ENCODE measurements at regions not wholly inside any gene's neighbourhood (a gene's known extent, or its start where the extent isn't known, plus 50 kb on each side); places are given as distances from the start of the nearest gene placed in this dataset.

DNA sequence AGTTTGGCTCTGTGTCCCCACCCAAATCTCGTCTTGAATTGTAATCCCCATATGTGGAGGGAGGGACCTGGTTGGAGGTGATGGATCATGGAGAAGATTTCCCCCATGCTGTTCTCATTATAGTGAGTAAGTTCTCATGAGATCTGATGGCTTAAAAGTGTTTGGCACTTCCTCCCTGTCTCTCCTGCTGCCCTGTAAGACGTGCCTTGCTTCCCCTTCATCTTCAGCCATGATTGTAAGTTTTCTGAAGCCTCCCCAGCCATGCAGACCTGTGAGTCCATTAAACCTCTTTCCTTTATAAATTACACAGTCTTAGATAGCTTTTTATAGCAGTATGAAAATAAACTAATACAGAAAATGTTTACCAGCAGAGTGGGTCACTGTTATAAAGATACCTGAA lies 577.6 kb downstream of the UTRN start:
- Histone ChIP-seq H3K4me1 (ENCODE audit: control insufficient read depth in 2 of 2, insufficient read depth in 2 of 2, low read length in 1 of 2) (no peaks in the 10 kb centered on the region), H3K36me3 (ENCODE audit: control insufficient read depth in 2 of 2, insufficient read depth in 2 of 2, low read length in 1 of 2) (no peaks in the 10 kb centered on the region), H3K4me3 (ENCODE audit: low read depth in 1 of 2, low read length in 2 of 2) (no peak overlapping the region), H3K9me3 (ENCODE audit: control insufficient read depth in 2 of 2, insufficient read depth in 1 of 2, low read depth in 1 of 2, low read length in 1 of 2) (peaks cover 0 to 3% of the 10 kb centered on the region in 2 donors), H3K27me3 (ENCODE audit: control insufficient read depth in 1 of 2, insufficient read depth in 2 of 2, low read length in 2 of 2) (no peaks in the 10 kb centered on the region), H3K27ac (ENCODE audit: low read depth in 2 of 2, low read length in 1 of 2) (no peak overlapping the region)
- 59 to 72% methylated on average over 2 of the region's 2 CpGs for WGBS, 2 donors

GRCh38 chr6:144867761-144868160 lies 582.6 kb downstream of the UTRN start:
- H3K4me1 ChIP-seq (ENCODE audit: control insufficient read depth in 2 of 2, insufficient read depth in 2 of 2, low read length in 1 of 2): no peaks in the 10 kb centered on the region
- WGBS, 2 donors: 53 to 72% methylated on average over 2 of the region's 2 CpGs
- no peak overlapping the region for H3K27ac ChIP-seq (ENCODE audit: low read depth in 2 of 2, low read length in 1 of 2)

DNA sequence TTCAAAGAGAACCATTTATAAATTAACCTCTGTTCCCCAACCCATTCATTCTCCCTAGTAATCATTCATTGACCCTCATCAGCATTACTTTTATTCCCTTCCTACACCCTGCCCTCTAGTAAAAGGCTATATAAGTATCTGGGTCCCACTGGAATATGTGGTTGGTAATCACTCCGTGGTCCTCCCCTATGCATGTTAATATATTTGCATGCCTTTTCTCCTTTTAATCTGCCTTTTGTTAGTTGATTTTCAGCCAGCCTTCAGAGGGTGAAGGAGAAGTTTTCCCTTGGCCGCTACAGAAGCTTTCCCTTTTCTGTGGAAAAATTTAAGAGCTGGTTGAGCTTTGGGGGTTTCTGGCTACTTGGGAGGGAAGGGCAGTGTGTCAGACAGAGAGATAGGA lies 585.6 kb downstream of the UTRN start:
- Histone ChIP-seq H3K27ac (ENCODE audit: low read depth in 2 of 2, low read length in 1 of 2) (no peak overlapping the region), H3K4me1 (ENCODE audit: control insufficient read depth in 2 of 2, insufficient read depth in 2 of 2, low read length in 1 of 2) (no peaks in the 10 kb centered on the region), H3K4me3 (ENCODE audit: low read depth in 1 of 2, low read length in 2 of 2) (no peak overlapping the region), H3K9me3 (ENCODE audit: control insufficient read depth in 2 of 2, insufficient read depth in 1 of 2, low read depth in 1 of 2, low read length in 1 of 2) (no peaks in the 10 kb centered on the region), H3K27me3 (ENCODE audit: control insufficient read depth in 1 of 2, insufficient read depth in 2 of 2, low read length in 2 of 2) (peaks cover 0 to 2% of the 10 kb centered on the region in 2 donors), H3K36me3 (ENCODE audit: control insufficient read depth in 2 of 2, insufficient read depth in 2 of 2, low read length in 1 of 2) (no peaks in the 10 kb centered on the region)
- WGBS, 2 donors: 53 to 64% methylated on average over 2 of the region's 2 CpGs

More at GRCh38 chr6:144867761-144868160, 582.6 kb downstream of the UTRN start:
- Histone ChIP-seq H3K9me3 (ENCODE audit: control insufficient read depth in 2 of 2, insufficient read depth in 1 of 2, low read depth in 1 of 2, low read length in 1 of 2) (peaks cover 0 to 3% of the 10 kb centered on the region in 2 donors), H3K27me3 (ENCODE audit: control insufficient read depth in 1 of 2, insufficient read depth in 2 of 2, low read length in 2 of 2) (peaks cover 0 to 2% of the 10 kb centered on the region in 2 donors), H3K36me3 (ENCODE audit: control insufficient read depth in 2 of 2, insufficient read depth in 2 of 2, low read length in 1 of 2) (no peaks in the 10 kb centered on the region), H3K4me3 (ENCODE audit: low read depth in 1 of 2, low read length in 2 of 2) (no peak overlapping the region)

DNA sequence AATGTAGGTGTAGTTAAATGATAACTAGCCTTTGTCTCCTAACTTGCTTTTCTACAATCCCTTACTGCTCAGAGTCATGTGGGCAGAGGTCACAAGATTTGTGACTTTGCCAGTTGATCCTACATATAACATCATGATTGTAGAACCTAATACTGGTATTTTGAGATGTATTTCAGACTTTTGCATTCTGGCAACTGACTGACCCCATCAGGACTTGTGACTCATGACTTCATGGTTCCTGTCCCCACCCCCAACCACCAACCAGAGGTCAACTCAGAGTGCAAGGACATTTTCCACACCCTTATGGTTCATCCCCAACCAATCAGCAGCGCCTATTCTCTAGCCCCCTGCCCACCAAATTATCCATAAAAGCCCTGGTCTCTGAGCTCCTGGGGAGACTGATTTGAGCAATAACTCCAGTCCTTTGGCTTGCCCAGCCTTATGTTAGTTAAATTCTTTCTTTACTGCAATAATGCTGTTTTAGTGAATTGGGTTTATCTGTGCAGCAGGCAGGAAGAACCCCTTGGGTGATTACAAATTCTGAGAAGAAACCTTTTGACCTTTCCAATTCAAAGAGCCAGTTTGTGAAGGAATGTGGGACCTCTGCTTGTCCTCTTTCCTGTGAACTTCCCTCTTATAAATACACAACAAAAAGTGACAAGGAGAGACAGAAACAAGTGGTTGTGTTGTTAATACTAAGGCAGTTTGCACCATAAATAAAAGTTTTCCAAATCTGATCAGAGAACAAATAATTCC lies 588.7 kb downstream of the UTRN start:
- Histone ChIP-seq H3K36me3 (ENCODE audit: control insufficient read depth in 2 of 2, insufficient read depth in 2 of 2, low read length in 1 of 2) (no peaks in the 10 kb centered on the region), H3K27ac (ENCODE audit: low read depth in 2 of 2, low read length in 1 of 2) (no peak overlapping the region), H3K4me3 (ENCODE audit: low read depth in 1 of 2, low read length in 2 of 2) (no peak overlapping the region), H3K4me1 (ENCODE audit: control insufficient read depth in 2 of 2, insufficient read depth in 2 of 2, low read length in 1 of 2) (no peaks in the 10 kb centered on the region), H3K9me3 (ENCODE audit: control insufficient read depth in 2 of 2, insufficient read depth in 1 of 2, low read depth in 1 of 2, low read length in 1 of 2) (no peaks in the 10 kb centered on the region), H3K27me3 (ENCODE audit: control insufficient read depth in 1 of 2, insufficient read depth in 2 of 2, low read length in 2 of 2) (peaks cover 0 to 5% of the 10 kb centered on the region in 2 donors)
- 66 to 90% methylated on average over 1 of the region's 1 CpG for WGBS, 2 donors

DNA sequence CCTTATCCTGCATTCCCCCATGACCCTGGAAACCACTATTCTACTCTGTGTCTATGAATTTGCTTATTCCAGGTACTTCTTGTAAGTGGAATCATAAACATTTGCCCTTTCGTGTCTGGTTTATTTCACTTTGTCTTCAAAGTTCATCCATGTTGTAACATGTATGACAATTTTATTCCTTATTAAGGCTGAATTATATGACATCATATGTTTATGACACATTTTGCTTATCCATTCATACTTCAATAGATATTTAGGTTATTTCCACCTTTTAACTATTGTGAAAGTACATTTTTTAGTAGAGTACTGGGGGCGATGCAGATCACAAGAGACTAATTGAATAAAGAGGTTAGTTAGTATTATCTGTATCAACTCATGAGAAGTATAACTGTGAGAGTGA lies 591.6 kb downstream of the UTRN start:
- Histone ChIP-seq H3K36me3 (ENCODE audit: control insufficient read depth in 2 of 2, insufficient read depth in 2 of 2, low read length in 1 of 2) (no peaks in the 10 kb centered on the region), H3K4me3 (ENCODE audit: low read depth in 1 of 2, low read length in 2 of 2) (no peak overlapping the region), H3K9me3 (ENCODE audit: control insufficient read depth in 2 of 2, insufficient read depth in 1 of 2, low read depth in 1 of 2, low read length in 1 of 2) (no peaks in the 10 kb centered on the region), H3K27ac (ENCODE audit: low read depth in 2 of 2, low read length in 1 of 2) (no peak overlapping the region), H3K27me3 (ENCODE audit: control insufficient read depth in 1 of 2, insufficient read depth in 2 of 2, low read length in 2 of 2) (peaks cover 0 to 3% of the 10 kb centered on the region in 2 donors), H3K4me1 (ENCODE audit: control insufficient read depth in 2 of 2, insufficient read depth in 2 of 2, low read length in 1 of 2) (no peaks in the 10 kb centered on the region)
- 88 to 91% methylated on average over 2 of the region's 2 CpGs for WGBS, 2 donors

DNA sequence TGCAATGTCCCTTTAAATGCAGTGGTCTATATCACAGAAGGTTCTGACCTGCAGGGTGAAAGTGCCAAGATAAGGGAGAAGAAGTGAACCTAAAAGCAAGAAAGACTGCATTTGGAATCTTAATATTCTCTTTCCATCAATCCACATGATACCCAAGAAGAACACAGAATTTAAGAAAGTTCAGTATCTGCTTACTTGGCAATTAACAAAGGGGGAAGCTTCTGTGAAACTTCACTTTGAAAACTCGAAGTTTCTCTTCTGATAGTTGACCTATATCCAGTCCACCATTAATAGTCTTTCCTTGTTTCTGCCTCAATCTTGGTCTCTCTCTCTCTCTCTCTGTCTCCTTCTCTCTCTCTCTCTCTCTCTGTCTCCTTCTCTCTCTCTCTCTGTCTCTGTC lies 592.0 kb downstream of the UTRN start:
- Histone ChIP-seq H3K27me3 (ENCODE audit: control insufficient read depth in 1 of 2, insufficient read depth in 2 of 2, low read length in 2 of 2) (peaks cover 0 to 3% of the 10 kb centered on the region in 2 donors), H3K36me3 (ENCODE audit: control insufficient read depth in 2 of 2, insufficient read depth in 2 of 2, low read length in 1 of 2) (no peaks in the 10 kb centered on the region), H3K9me3 (ENCODE audit: control insufficient read depth in 2 of 2, insufficient read depth in 1 of 2, low read depth in 1 of 2, low read length in 1 of 2) (no peaks in the 10 kb centered on the region), H3K27ac (ENCODE audit: low read depth in 2 of 2, low read length in 1 of 2) (no peak overlapping the region), H3K4me1 (ENCODE audit: control insufficient read depth in 2 of 2, insufficient read depth in 2 of 2, low read length in 1 of 2) (no peaks in the 10 kb centered on the region), H3K4me3 (ENCODE audit: low read depth in 1 of 2, low read length in 2 of 2) (no peak overlapping the region)
- WGBS, 2 donors: 58 to 59% methylated on average over 1 of the region's 1 CpG

DNA sequence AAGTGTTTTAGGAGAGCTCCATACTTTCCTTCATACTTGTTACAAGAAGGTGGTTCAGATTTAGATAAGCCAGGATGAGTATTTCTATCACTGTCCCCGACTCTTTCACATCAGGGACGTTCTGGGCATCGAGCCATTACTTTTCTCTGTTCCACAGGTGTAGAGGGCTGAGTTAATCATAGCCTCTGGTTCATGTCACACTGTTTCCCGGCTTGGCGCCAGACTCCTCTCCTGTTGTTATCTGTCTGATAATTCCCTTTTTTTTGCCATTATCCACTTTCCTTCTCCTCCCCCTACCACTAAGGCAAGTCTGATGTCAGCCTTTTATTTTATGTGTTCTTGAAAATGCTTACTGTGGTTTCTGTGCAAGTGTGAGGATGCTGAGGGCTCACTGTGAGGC lies 593.4 kb downstream of the UTRN start:
- Histone ChIP-seq H3K27me3 (ENCODE audit: control insufficient read depth in 1 of 2, insufficient read depth in 2 of 2, low read length in 2 of 2) (peaks cover 0 to 3% of the 10 kb centered on the region in 2 donors), H3K9me3 (ENCODE audit: control insufficient read depth in 2 of 2, insufficient read depth in 1 of 2, low read depth in 1 of 2, low read length in 1 of 2) (no peaks in the 10 kb centered on the region), H3K4me3 (ENCODE audit: low read depth in 1 of 2, low read length in 2 of 2) (no peak overlapping the region), H3K27ac (ENCODE audit: low read depth in 2 of 2, low read length in 1 of 2) (no peak overlapping the region), H3K4me1 (ENCODE audit: control insufficient read depth in 2 of 2, insufficient read depth in 2 of 2, low read length in 1 of 2) (no peaks in the 10 kb centered on the region), H3K36me3 (ENCODE audit: control insufficient read depth in 2 of 2, insufficient read depth in 2 of 2, low read length in 1 of 2) (no peaks in the 10 kb centered on the region)
- WGBS, 2 donors: 71 to 88% methylated on average over 5 of the region's 5 CpGs

- WGBS, 2 donors: 67 to 83% methylated on average over 3 of the region's 3 CpGs
- H3K4me1 ChIP-seq (ENCODE audit: control insufficient read depth in 2 of 2, insufficient read depth in 2 of 2, low read length in 1 of 2): no peaks in the 10 kb centered on the region
- no peak overlapping the region for H3K27ac ChIP-seq (ENCODE audit: low read depth in 2 of 2, low read length in 1 of 2)
- no peaks in the 10 kb centered on the region for H3K9me3 ChIP-seq (ENCODE audit: control insufficient read depth in 2 of 2, insufficient read depth in 1 of 2, low read depth in 1 of 2, low read length in 1 of 2)
- H3K27me3 ChIP-seq (ENCODE audit: control insufficient read depth in 1 of 2, insufficient read depth in 2 of 2, low read length in 2 of 2): peaks cover 0 to 3% of the 10 kb centered on the region in 2 donors
- no peaks in the 10 kb centered on the region for H3K36me3 ChIP-seq (ENCODE audit: control insufficient read depth in 2 of 2, insufficient read depth in 2 of 2, low read length in 1 of 2)
- no peak overlapping the region for H3K4me3 ChIP-seq (ENCODE audit: low read depth in 1 of 2, low read length in 2 of 2)
Observed at GRCh38 chr6:144879436-144879835, 594.3 kb downstream of the UTRN start.

- H3K4me1 ChIP-seq (ENCODE audit: control insufficient read depth in 2 of 2, insufficient read depth in 2 of 2, low read length in 1 of 2): no peaks in the 10 kb centered on the region
- peaks cover 0 to 3% of the 10 kb centered on the region in 2 donors for H3K27me3 ChIP-seq (ENCODE audit: control insufficient read depth in 1 of 2, insufficient read depth in 2 of 2, low read length in 2 of 2)
- no peaks in the 10 kb centered on the region for H3K36me3 ChIP-seq (ENCODE audit: control insufficient read depth in 2 of 2, insufficient read depth in 2 of 2, low read length in 1 of 2)
- no peaks in the 10 kb centered on the region for H3K9me3 ChIP-seq (ENCODE audit: control insufficient read depth in 2 of 2, insufficient read depth in 1 of 2, low read depth in 1 of 2, low read length in 1 of 2)
- no peak overlapping the region for H3K4me3 ChIP-seq (ENCODE audit: low read depth in 1 of 2, low read length in 2 of 2)
- 85 to 89% methylated on average over 4 of the region's 4 CpGs for WGBS, 2 donors
- no peak overlapping the region for H3K27ac ChIP-seq (ENCODE audit: low read depth in 2 of 2, low read length in 1 of 2)
Observed at GRCh38 chr6:144882425-144882824, 597.3 kb downstream of the UTRN start.

DNA sequence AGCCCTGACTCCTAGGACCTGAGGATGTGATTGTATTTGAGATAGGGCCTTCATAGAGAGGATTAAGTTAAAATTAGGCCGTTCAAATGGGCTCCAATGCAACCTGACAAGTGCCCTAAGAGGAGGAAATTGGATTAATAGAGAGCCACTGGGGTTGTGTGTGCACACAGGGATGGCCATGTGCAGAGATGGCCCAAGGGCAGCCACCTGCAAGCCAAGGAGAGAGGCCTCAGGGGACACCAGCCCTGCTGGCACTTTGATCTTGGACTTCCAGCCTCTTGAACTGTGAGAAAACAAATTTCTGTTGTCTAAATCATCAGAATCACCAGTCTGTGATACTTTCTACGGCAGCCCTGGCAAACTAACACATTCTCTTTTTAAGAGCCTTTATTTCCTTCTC lies 598.8 kb downstream of the UTRN start:
- no peaks in the 10 kb centered on the region for H3K4me1 ChIP-seq (ENCODE audit: control insufficient read depth in 2 of 2, insufficient read depth in 2 of 2, low read length in 1 of 2)
- no peaks in the 10 kb centered on the region for H3K9me3 ChIP-seq (ENCODE audit: control insufficient read depth in 2 of 2, insufficient read depth in 1 of 2, low read depth in 1 of 2, low read length in 1 of 2)
- no peak overlapping the region for H3K4me3 ChIP-seq (ENCODE audit: low read depth in 1 of 2, low read length in 2 of 2)
- H3K27ac ChIP-seq (ENCODE audit: low read depth in 2 of 2, low read length in 1 of 2): no peak overlapping the region
- H3K36me3 ChIP-seq (ENCODE audit: control insufficient read depth in 2 of 2, insufficient read depth in 2 of 2, low read length in 1 of 2): no peaks in the 10 kb centered on the region
- no peaks in the 10 kb centered on the region for H3K27me3 ChIP-seq (ENCODE audit: control insufficient read depth in 1 of 2, insufficient read depth in 2 of 2, low read length in 2 of 2)
- WGBS, 2 donors: 72 to 85% methylated on average over 2 of the region's 2 CpGs
